HEK293T (cell line): ENCODE measurements at regions not wholly inside any gene's neighbourhood (a gene's known extent, or its start where the extent isn't known, plus 50 kb on each side); places are given as distances from the start of the nearest gene placed in this dataset.

Experiments
- CTCF ChIA-PET: fragments of 350-600 bp; formaldehyde crosslinking; extraction: SDS; loops from one replicate; lab custom pipeline; 2021; ENCODE audit warnings: antibody characterized with exemption, inconsistent platforms; lab: Yijun Ruan, JAX
- POLR2A ChIA-PET: fragments of 350-600 bp; formaldehyde crosslinking; extraction: SDS; loops from one replicate; lab custom pipeline; 2020; ENCODE audit warnings: antibody characterized with exemption, inconsistent platforms; lab: Yijun Ruan, JAX
- DNase-seq: peaks from one replicate; pipeline ENCODE4 v3.0.0; 2012; ENCODE audit warnings: mixed read lengths; ENCODE audit errors: extremely low spot score
- ARNT ChIP-seq: fragments of 450-650 bp; IDR thresholded peaks from 2 replicates; pipeline ENCODE4 v1.6.1; 2017; ENCODE audit warnings: mild to moderate bottlenecking
- BHLHE40 ChIP-seq: fragments of 450-650 bp; IDR thresholded peaks from 2 replicates; pipeline ENCODE4 v1.6.1; 2016; ENCODE audit warnings: mild to moderate bottlenecking, moderate library complexity, borderline replicate concordance
- CTBP1 ChIP-seq: fragments of 450-650 bp; IDR thresholded peaks from 2 replicates; pipeline ENCODE4 v1.6.1; 2016; ENCODE audit warnings: borderline replicate concordance
- ELF4 ChIP-seq: fragments of 450-650 bp; IDR thresholded peaks from 2 replicates; pipeline ENCODE4 v1.6.1; 2017; ENCODE audit warnings: antibody characterized with exemption
- FOXA1 ChIP-seq: fragments of 450-650 bp; IDR thresholded peaks from 2 replicates; pipeline ENCODE4 v1.6.1; 2016; ENCODE audit warnings: mild to moderate bottlenecking
- FOXK2 ChIP-seq: fragments of 450-650 bp; IDR thresholded peaks from 2 replicates; pipeline ENCODE4 v1.6.1; 2016; ENCODE audit warnings: mild to moderate bottlenecking
- FOXM1 ChIP-seq: fragments of 450-650 bp; IDR thresholded peaks from 2 replicates; pipeline ENCODE4 v1.6.1; 2017; ENCODE audit warnings: mild to moderate bottlenecking, borderline replicate concordance
- HDGF ChIP-seq: fragments of 450-650 bp; IDR thresholded peaks from 2 replicates; pipeline ENCODE4 v1.6.1; 2017; ENCODE audit warnings: antibody characterized with exemption, borderline replicate concordance
- L3MBTL2 ChIP-seq: fragments of 450-650 bp; conservative IDR thresholded peaks from 2 replicates; pipeline ENCODE4 v1.6.1; 2016; ENCODE audit warnings: mild to moderate bottlenecking
- LEF1 ChIP-seq: fragments of 450-650 bp; IDR thresholded peaks from 2 replicates; pipeline ENCODE4 v1.6.1; 2017; ENCODE audit warnings: mild to moderate bottlenecking, borderline replicate concordance
- NFRKB ChIP-seq: fragments of 450-650 bp; IDR thresholded peaks from 2 replicates; pipeline ENCODE4 v1.6.1; 2016; ENCODE audit warnings: mild to moderate bottlenecking, moderate library complexity
- PKNOX1 ChIP-seq: fragments of 450-650 bp; IDR thresholded peaks from 2 replicates; pipeline ENCODE4 v1.6.1; 2016
- SP1 ChIP-seq: fragments of 450-650 bp; IDR thresholded peaks from 2 replicates; pipeline ENCODE4 v1.6.1; 2017
- SUZ12 ChIP-seq: fragments of 450-650 bp; IDR thresholded peaks from 2 replicates; pipeline ENCODE4 v1.6.1; 2016; ENCODE audit warnings: mild to moderate bottlenecking
- TARDBP ChIP-seq: fragments of 450-650 bp; IDR thresholded peaks from 2 replicates; pipeline ENCODE4 v1.6.1; 2016
- ZNF384 ChIP-seq: fragments of 450-650 bp; IDR thresholded peaks from 2 replicates; pipeline ENCODE4 v1.6.1; 2016

- CTCF ChIA-PET: no interaction called here
- DNase-seq: no peak
- POLR2A ChIA-PET: no interaction called here
- no peak for TF ChIP-seq ZNF384
- no peak for TF ChIP-seq CTBP1
- TF ChIP-seq LEF1: no peak
- no peak for TF ChIP-seq FOXA1
- TF ChIP-seq FOXM1: no peak
- TF ChIP-seq L3MBTL2: no peak
- no peak for TF ChIP-seq HDGF
These were observed 270.6 kb downstream of the PBX3 start for GRCh38 chr9:126017758-126018157.

- POLR2A ChIA-PET: no interaction called here
- CTCF ChIA-PET: no interaction called here
- TF ChIP-seq SP1: no peak
- no peak for TF ChIP-seq FOXM1
- no peak for TF ChIP-seq ZNF384
- TF ChIP-seq BHLHE40: no peak
- TF ChIP-seq ARNT: no peak
- no peak for TF ChIP-seq ELF4
- no peak for TF ChIP-seq CTBP1
- TF ChIP-seq HDGF: no peak
- TF ChIP-seq L3MBTL2: no peak
- TF ChIP-seq LEF1: no peak
- TF ChIP-seq FOXK2: no peak
- no peak for TF ChIP-seq PKNOX1
- no peak for TF ChIP-seq SUZ12
- TF ChIP-seq TARDBP: no peak
- TF ChIP-seq NFRKB: no peak
- no peak for TF ChIP-seq FOXA1
These were observed 273.7 kb downstream of the PBX3 start for GRCh38 chr9:126020836-126021235.

GRCh38 chr9:126023962-126024361 is 276.8 kb downstream of the PBX3 start:
- CTCF ChIA-PET: no interaction called here
- no peak for DNase-seq
- POLR2A ChIA-PET: no interaction called here
- TF ChIP-seq ARNT (no peak), FOXA1 (no peak), TARDBP (no peak), FOXM1 (no peak), ZNF384 (no peak), LEF1 (no peak), SP1 (no peak), L3MBTL2 (no peak), NFRKB (no peak), SUZ12 (no peak)

More at GRCh38 chr9:126020836-126021235, 273.7 kb downstream of the PBX3 start:
- no peak for DNase-seq

GRCh38 chr9:126024581-126025230 is 277.5 kb downstream of the PBX3 start:
- POLR2A ChIA-PET: no interaction called here
- DNase-seq: no peak
- CTCF ChIA-PET: no interaction called here
- TF ChIP-seq FOXA1 (no peak), SUZ12 (no peak), PKNOX1 (no peak), NFRKB (no peak)

- ChIA-PET POLR2A (no interaction called here), CTCF (no interaction called here)
- DNase-seq: no peak
- TF ChIP-seq ELF4 (no peak), ZNF384 (no peak), L3MBTL2 (no peak), SP1 (no peak), CTBP1 (no peak), FOXM1 (no peak), HDGF (no peak), FOXA1 (no peak), FOXK2 (no peak), SUZ12 (no peak), LEF1 (no peak), ARNT (no peak)
These were observed 278.8 kb downstream of the PBX3 start for GRCh38 chr9:126025991-126026390.

- CTCF ChIA-PET: no interaction called here
- TF ChIP-seq CTBP1 (no peak), FOXA1 (no peak), HDGF (no peak), NFRKB (no peak), PKNOX1 (no peak), SUZ12 (no peak), L3MBTL2 (no peak), BHLHE40 (no peak), ELF4 (no peak)
- DNase-seq: no peak
- POLR2A ChIA-PET: interaction anchor here (0.6 kb wide), 1 partner anchor 133 kb away, joined by 3 read pairs; no protein-coding TSS in a partner anchor
These were observed 280.4 kb downstream of the PBX3 start for GRCh38 chr9:126027566-126027965.
